GM21717 (cell line): ENCODE measurements at regions not wholly inside any gene's neighbourhood (a gene's known extent, or its start where the extent isn't known, plus 50 kb on each side); places are given as distances from the start of the nearest gene placed in this dataset.

Source experiments
- ATAC-seq: cut with Tn5 transposase; IDR thresholded peaks from one replicate; pipeline ENCODE4 v1.9.1; 2021; ENCODE audit warnings: mild to moderate bottlenecking, moderate library complexity; ENCODE audit not compliant: unreplicated experiment

DNA sequence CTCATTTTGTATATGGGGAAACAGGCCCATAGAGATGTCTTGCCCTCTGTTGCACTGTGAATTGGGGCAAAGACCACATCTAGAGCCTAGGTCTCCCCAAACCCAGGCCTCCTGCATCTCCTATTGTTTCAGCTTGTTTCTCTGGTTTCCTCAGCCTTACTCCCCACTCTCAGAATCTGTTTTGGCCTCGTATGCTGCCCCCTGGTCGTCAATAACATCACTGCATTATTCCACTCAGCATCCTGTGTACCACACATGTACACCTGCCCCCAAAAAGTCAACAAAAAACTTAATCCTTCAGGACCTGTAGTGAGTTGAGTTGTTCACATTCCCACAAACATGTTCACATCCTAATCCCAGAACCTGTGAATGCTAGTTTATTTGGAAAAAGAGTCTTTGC lies 184.8 kb downstream of the BRINP2 start:
- peak; percentile 68 for ATAC-seq

DNA sequence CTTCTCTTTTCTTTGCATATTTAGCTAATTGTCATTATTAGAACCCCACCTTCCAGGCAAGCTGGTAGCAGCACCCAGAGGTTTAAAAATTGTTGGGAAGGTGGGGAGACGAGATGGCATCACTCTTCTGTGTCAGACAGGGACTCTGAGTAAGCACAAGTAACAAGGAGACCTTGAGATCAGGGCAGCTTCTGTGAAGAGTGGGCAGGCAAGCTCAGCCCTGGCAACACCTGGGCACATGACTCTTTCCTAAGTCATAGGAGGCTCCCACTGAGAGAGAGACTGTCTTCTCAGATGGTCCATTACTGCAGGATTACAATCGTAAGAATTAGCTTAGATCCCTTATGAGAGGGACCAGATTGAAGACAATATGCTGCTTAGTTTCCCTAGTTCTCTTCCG lies 183.5 kb downstream of the BRINP2 start:
- ATAC-seq, result no peak

DNA sequence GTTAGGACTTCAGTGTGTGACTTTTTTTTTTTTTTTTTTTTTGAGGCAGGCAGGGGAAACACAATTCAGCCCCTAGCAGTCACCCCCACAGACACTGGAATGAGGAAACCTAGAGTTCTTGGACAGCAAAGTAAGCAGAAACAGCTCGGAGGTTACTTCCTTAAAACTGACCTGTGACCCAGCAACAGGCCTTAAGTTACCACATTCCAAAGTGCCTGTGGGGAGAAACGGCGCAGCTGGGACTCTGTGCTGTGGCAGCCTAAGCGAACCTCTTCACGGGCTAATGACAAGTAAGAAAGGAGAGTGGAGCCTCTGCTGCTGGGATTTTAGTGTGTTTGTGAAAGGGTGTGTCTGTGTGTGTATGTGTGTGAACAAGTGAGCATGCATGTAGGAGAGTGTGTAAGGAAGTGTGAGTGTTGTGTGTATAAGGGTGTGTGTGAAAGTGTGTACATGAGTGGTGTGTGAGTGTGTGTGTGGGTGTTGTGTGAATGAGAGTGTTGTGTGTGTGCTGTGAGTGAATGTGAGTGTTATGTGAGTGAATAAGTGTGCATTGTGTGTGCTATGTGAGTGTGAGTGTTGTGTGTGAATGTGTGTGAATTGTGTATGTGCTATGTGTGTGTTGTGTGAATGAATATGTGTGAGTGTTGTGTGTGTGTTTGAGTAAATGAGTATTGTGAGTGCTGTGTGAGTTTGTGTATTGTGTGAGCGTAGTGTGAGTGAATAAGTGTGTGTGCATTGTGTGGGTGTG lies 180.8 kb downstream of the BRINP2 start:
- no peak for ATAC-seq

DNA sequence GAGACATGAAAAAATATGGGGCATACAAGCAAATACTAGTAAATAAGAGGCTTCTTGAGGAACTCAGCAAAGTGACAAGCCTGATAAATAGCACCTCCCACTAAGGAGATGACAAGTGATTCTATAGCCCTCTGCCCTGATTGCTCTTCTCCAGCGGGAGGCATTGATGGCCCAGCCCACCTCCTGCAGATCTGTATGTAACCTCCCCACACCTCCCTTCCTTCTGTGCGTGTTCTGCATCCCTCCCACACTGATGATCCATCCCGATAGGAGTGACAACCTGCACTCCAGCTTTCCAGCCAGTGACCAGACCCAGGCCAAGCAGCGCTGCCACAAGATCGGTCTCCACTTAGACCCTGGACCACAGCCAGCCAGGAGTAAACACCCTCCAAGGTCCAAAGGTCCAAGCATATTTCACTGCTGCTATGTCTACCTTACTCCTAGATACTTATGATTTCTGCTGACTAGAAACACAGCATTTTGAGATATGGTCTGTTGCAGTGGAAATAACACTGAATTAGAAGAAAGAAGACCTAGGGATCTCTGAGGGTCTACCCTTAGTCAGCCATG lies 176.1 kb downstream of the BRINP2 start:
- ATAC-seq, result no peak

DNA sequence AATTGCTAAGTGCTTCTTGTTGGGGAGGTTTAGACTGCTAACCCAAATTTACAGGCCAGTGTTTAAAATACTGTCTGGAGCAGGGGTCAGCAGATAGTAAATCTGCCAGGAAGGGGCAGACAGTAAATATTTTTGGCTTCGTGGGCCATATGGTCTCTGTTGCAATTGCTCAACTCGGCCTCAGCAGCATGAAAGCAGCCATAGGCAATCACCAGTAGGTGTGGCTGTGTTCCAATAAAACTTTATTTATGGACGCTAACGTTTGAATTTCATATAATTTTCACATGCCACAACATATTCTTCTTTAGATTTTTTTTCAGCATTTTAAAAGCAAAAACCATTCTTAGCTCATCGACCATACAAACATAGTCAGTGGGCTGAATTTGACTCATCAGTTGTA lies 172.7 kb downstream of the BRINP2 start:
- ATAC-seq, result no peak

DNA sequence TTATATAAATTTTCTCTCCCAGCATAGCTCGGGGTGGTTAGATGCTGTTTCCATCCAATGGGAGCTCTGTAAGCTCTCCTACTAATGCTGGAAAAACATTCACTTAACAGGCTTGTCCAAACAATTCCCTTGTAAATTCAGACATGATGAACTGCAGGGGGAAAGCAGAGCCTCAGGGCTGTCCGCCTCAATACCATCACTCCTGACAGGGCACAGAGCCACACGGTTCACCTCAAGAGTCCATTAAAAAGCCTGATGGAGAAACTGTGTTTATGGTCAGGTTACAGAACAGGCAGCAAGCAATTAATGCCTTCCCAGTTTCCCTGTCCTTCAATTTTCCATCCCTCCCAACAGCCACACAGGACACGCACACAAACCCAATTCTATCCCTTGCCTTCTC lies 171.0 kb downstream of the BRINP2 start:
- ATAC-seq, result no peak

DNA sequence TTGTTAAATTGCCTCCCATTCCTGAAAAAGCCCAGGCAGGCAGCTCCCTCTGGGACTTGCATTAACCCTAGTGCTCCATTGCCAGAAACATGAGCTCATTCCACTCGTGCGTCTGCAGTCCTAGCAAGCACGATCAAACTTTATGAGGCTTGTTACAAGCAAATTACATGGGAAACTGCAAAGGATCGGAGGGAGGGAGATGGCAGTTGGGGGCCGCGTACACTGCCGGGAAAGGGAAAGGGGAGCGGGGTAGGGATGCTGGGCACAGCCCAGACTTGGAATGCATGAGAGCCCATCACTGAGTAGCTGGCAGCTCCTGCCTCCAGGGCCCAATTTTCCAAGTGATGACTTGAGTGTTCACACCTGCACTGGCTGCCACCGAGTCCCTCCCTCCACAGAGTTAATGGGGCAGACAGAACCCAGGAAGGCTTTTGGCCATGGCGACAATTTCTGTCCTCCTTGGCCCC lies 169.9 kb downstream of the BRINP2 start:
- no peak for ATAC-seq

DNA sequence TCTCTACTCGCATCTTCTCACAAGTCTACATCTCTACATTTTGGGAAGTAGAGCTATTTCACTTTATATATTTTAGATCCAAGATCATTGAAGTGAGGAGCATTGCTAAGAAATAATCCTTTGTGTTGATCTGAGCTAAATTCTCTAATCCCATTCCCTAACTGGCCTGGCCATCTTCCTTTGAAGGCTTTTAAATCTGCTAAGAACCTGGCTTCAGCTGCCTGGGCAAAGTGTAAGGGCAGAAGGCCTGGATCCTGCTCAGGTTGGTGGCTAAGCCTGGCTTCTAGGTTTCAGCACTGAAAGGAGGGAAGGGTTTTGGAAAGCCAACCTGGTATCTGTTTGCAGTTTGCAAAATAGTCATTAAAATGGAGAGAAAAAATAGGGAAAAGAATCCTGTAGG lies 167.6 kb downstream of the BRINP2 start:
- no peak for ATAC-seq

DNA sequence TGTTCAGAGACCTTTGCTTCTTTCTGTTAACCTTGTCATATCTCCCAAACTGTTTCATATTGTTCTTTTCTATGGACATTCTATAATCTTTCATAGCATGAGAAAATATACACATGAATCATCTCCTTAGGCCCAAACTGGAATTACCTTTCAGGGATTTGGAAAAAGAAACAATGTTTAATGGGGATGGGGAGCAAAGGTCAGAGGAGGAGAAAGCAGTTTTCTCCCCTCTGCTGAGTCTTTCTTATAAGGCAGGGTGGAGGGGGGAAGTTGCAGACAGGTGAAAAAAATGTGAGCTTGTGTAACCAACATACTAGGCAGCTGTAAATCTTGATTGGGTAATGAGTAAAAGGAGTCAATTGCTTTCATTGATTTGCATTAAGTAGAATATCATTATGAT lies 164.1 kb downstream of the BRINP2 start:
- ATAC-seq, result no peak

DNA sequence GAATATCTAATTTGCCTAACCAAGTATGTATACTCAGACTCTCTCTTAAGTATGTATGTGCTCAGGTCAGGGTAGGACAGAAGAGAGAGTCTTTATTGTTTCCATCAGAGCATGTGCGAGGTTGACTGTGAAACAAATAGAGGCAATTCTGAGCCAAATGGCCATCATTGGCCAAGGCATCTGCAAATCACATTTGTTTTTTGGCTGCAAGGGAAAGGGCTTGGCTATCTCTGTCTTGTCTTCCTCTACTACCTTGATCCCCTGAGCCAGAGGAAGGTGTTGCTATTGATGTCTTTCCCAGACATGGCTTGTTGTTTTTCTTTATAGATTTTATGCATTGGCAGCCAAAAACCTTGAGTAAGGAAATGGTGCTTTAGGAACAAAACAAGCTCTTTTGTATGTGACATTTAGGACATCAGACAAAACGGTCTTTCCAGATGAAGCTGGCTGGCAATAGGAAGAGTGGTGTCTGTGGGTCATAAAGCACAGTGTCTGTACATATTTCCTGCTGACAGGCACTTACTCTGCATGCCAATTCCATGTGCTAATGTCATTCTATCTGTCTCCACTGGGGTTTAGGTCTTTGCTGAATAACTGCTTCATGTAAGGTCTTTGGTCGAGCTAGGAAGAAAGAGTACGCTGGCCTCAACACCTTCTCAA lies 163.3 kb downstream of the BRINP2 start:
- ATAC-seq, result no peak
